KMS-11 (cell line): ENCODE measurements at regions not wholly inside any gene's neighbourhood (a gene's known extent, or its start where the extent isn't known, plus 50 kb on each side); places are given as distances from the start of the nearest gene placed in this dataset.

Source experiments
- H2AFZ ChIP-seq: fragments of 200-600 bp; sonication (generic); 2 replicates; pipeline ENCODE4 v1.6.1; 2016; ENCODE audit warnings: antibody characterized with exemption, mixed run types, low read depth
- H3K27ac ChIP-seq: fragments of 200-600 bp; sonication (generic); 2 replicates; pipeline ENCODE4 v1.6.1; 2016; ENCODE audit warnings: mild to moderate bottlenecking, mixed run types
- H3K27me3 ChIP-seq: fragments of 200-600 bp; sonication (generic); 2 replicates; pipeline ENCODE4 v1.6.1; 2017; ENCODE audit warnings: mild to moderate bottlenecking, low read depth, mixed run types, moderate library complexity; ENCODE audit not compliant: insufficient read depth
- H3K36me3 ChIP-seq: fragments of 200-600 bp; sonication (generic); 2 replicates; pipeline ENCODE4 v1.6.1; 2017; ENCODE audit warnings: mild to moderate bottlenecking, mixed run types; ENCODE audit not compliant: insufficient read depth
- H3K4me1 ChIP-seq: fragments of 200-600 bp; sonication (generic); 2 replicates; pipeline ENCODE4 v1.6.1; 2016; ENCODE audit warnings: mild to moderate bottlenecking, low read depth, mixed run types; ENCODE audit not compliant: poor library complexity, severe bottlenecking
- H3K4me2 ChIP-seq: fragments of 200-600 bp; sonication (generic); 2 replicates; pipeline ENCODE4 v1.7.0; 2016; ENCODE audit warnings: mild to moderate bottlenecking, mixed run types
- H3K4me3 ChIP-seq: fragments of 200-600 bp; sonication (generic); IDR thresholded peaks from 2 replicates; pipeline ENCODE4 v1.6.1; 2017; ENCODE audit warnings: low read depth, low read length, mixed read lengths; ENCODE audit not compliant: insufficient read depth
- H3K79me2 ChIP-seq: fragments of 200-600 bp; sonication (generic); 2 replicates; pipeline ENCODE4 v1.6.1; 2016; ENCODE audit warnings: low read depth, mixed run types; ENCODE audit not compliant: insufficient read depth
- H3K9ac ChIP-seq: fragments of 200-600 bp; sonication (generic); 2 replicates; pipeline ENCODE4 v1.6.1; 2016; ENCODE audit warnings: mild to moderate bottlenecking, mixed run types
- H4K20me1 ChIP-seq: fragments of 200-600 bp; sonication (generic); 2 replicates; pipeline ENCODE4 v1.6.1; 2016; ENCODE audit warnings: mild to moderate bottlenecking, mixed run types; ENCODE audit not compliant: insufficient read depth
- TF ChIP-seq, protein P1 (sequence below): fragments of 200-600 bp; sonication (generic); conservative IDR thresholded peaks from 2 replicates; pipeline ENCODE4 v1.6.1; 2017; ENCODE audit warnings: low read depth, mild to moderate bottlenecking, antibody characterized with exemption, low read length, moderate library complexity, mixed read lengths

DNA sequence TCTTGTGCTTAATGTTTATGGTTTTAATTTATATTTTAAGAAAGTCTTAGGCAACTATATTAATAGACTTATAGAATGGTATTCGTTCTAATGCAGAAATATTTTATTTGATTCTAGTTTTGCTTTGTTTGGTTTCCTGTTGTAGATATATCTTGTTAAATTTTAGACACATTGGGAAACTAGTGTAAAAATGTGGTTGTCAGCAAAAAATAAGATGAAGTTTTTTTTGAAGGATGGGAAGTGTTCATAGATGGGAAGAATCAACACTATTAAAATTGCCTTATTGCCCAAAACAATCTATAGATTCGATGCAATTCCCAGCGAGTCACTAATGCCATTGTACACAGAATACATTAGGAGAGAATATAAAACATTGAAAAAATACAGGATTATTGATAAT is 278.9 kb downstream of the ZWINT start:
- Histone ChIP-seq H2AFZ (no peak overlapping the region), H3K9ac (no peak overlapping the region), H4K20me1 (no peaks in the 10 kb centered on the region), H3K27ac (no peak overlapping the region), H3K4me2 (no peak overlapping the region), H3K4me3 (no peak overlapping the region), H3K4me1 (no peaks in the 10 kb centered on the region), H3K27me3 (no peaks in the 10 kb centered on the region), H3K79me2 (no peaks in the 10 kb centered on the region), H3K36me3 (no peaks in the 10 kb centered on the region)
- TF ChIP-seq, protein P1, sequence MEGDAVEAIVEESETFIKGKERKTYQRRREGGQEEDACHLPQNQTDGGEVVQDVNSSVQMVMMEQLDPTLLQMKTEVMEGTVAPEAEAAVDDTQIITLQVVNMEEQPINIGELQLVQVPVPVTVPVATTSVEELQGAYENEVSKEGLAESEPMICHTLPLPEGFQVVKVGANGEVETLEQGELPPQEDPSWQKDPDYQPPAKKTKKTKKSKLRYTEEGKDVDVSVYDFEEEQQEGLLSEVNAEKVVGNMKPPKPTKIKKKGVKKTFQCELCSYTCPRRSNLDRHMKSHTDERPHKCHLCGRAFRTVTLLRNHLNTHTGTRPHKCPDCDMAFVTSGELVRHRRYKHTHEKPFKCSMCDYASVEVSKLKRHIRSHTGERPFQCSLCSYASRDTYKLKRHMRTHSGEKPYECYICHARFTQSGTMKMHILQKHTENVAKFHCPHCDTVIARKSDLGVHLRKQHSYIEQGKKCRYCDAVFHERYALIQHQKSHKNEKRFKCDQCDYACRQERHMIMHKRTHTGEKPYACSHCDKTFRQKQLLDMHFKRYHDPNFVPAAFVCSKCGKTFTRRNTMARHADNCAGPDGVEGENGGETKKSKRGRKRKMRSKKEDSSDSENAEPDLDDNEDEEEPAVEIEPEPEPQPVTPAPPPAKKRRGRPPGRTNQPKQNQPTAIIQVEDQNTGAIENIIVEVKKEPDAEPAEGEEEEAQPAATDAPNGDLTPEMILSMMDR = no peak

DNA sequence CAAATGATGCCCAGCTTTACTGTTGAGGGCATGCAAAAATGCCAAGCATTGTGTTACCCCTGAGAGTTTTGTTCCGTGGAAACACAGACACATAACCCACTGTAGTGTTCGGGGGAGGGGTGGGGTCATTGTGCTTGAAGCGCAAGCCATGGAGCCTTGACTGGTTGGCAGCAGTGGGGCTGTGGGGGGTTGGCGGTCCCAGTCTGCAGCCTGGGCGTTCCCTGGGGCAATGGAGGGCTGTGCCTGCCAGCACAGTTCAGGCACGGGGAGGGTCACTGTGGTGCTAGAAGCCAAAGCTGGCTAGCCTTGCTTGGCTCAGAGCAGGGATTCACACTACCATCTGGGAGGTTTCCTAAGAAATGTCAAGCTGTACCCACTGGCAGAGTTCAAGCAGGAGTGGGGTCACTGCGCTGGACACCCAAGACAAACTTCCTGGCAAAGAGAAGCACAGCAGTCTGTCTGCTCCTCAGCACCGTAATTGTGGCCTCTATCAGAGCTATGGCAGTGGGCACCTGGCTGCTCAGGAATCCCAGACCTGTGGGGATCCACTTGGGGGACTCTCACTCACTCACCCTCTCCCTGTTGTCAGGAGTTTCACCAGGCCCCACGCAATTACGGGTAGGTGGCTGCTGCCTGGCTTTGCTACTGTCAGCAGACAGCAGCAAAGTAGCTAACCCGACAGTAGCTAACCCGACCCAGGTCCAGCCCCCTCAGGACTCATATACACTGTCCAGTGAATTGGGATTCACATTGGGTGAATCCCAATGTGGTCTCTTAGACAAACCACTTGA is 292.4 kb downstream of the ZWINT start:
- H3K4me1 ChIP-seq = no peaks in the 10 kb centered on the region
- no peak overlapping the region for H3K27ac ChIP-seq
- H4K20me1 ChIP-seq = no peaks in the 10 kb centered on the region
- H3K4me3 ChIP-seq = no peak overlapping the region
- no peaks in the 10 kb centered on the region for H3K36me3 ChIP-seq
- no peak overlapping the region for H3K9ac ChIP-seq
- H3K4me2 ChIP-seq = no peak overlapping the region
- no peaks in the 10 kb centered on the region for H3K27me3 ChIP-seq
- H3K79me2 ChIP-seq = no peaks in the 10 kb centered on the region
- no peak overlapping the region for H2AFZ ChIP-seq
- TF ChIP-seq, protein P1 = no peak

DNA sequence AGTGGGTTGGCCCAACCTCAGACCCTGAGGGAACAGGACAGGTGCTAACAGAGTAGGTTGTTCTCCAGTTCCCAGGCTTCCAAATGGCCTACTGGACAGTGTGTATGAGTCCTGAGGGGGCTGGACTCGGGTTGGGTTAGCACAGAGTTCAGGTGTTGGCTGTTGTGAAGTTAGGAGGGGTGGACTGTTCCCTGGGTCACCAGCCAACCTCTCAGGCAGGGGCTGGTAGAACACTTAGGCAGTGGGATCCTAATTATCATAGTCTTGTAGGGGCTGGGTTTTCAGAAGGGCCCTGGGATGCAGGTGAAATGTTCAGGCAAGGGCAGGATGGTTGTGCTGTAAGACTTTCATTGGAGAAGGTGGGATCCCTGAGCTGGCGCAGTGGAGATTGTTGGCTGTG is 293.0 kb downstream of the ZWINT start:
- TF ChIP-seq, protein P1 = no peak
- Histone ChIP-seq H3K36me3 (no peaks in the 10 kb centered on the region), H2AFZ (no peak overlapping the region)

DNA sequence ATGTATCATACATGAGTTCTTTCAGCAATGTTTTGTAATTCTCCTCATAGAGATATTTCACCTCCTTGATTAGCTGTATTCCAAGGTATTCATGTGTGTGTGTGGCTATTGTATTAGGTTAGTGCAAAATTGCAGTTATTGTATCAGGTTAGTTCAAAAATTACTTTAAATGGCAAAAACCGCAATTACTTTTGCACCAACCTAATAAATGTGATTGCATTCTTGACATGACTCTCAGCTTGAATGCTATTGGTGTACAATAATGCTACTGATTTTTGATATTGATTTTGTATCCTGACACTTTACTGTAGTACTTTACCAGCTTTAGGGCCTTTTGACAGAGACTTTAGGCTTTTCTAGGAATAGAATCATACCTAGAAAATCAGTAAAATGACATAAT is 297.4 kb downstream of the ZWINT start:
- TF ChIP-seq, protein P1 = no peak
- no peak overlapping the region for H3K9ac ChIP-seq
- H3K4me2 ChIP-seq = no peak overlapping the region
- no peak overlapping the region for H2AFZ ChIP-seq
- H3K27ac ChIP-seq = no peak overlapping the region
- H3K4me3 ChIP-seq = no peak overlapping the region
- H3K36me3 ChIP-seq = no peaks in the 10 kb centered on the region
- H3K27me3 ChIP-seq = no peaks in the 10 kb centered on the region
- no peaks in the 10 kb centered on the region for H4K20me1 ChIP-seq
- H3K79me2 ChIP-seq = no peaks in the 10 kb centered on the region
- no peaks in the 10 kb centered on the region for H3K4me1 ChIP-seq

More for the DNA sequence above, 293.0 kb downstream of the ZWINT start:
- Histone ChIP-seq H3K27me3 (no peaks in the 10 kb centered on the region), H4K20me1 (no peaks in the 10 kb centered on the region), H3K79me2 (no peaks in the 10 kb centered on the region), H3K27ac (no peak overlapping the region), H3K9ac (no peak overlapping the region), H3K4me3 (no peak overlapping the region), H3K4me2 (no peak overlapping the region), H3K4me1 (no peaks in the 10 kb centered on the region)
